HG03558 (cell line): ENCODE measurements at regions not wholly inside any gene's neighbourhood (a gene's known extent, or its start where the extent isn't known, plus 50 kb on each side); places are given as distances from the start of the nearest gene placed in this dataset.

ENCODE experiments used
- ATAC-seq: cut with Tn5 transposase; IDR thresholded peaks from one replicate; pipeline ENCODE4 v1.9.1; 2021; ENCODE audit warnings: moderate number of reproducible peaks; ENCODE audit not compliant: unreplicated experiment; ENCODE audit errors: extremely low read depth

DNA sequence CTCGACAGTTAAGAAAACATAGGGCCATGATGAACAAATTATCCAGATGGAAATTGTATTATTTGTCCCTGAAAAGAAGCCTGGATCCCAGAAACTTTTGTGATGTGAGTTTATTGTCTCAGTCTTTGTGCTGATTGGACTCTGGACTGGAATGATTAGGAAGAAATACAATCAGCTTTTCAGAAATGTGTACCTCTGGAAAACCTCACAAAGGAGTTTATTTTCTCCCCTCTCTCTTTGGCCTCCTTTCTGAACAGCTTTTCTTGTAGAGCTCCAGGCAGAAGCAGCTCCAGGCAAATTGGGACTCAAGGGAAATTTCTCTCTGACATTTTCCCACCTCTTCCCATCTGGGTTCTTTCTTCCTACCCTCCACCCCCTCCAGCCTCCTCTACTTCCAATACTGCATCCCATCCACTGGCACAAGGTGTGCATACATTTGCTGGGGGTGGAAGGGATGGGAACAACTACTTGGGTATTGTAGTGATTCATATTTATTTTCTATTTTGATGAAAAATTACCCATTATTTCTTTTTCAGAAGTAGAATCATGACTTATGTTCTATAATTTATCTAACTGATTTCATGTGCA lies 119.7 kb downstream of the CD47 start:
- no peak for ATAC-seq

DNA sequence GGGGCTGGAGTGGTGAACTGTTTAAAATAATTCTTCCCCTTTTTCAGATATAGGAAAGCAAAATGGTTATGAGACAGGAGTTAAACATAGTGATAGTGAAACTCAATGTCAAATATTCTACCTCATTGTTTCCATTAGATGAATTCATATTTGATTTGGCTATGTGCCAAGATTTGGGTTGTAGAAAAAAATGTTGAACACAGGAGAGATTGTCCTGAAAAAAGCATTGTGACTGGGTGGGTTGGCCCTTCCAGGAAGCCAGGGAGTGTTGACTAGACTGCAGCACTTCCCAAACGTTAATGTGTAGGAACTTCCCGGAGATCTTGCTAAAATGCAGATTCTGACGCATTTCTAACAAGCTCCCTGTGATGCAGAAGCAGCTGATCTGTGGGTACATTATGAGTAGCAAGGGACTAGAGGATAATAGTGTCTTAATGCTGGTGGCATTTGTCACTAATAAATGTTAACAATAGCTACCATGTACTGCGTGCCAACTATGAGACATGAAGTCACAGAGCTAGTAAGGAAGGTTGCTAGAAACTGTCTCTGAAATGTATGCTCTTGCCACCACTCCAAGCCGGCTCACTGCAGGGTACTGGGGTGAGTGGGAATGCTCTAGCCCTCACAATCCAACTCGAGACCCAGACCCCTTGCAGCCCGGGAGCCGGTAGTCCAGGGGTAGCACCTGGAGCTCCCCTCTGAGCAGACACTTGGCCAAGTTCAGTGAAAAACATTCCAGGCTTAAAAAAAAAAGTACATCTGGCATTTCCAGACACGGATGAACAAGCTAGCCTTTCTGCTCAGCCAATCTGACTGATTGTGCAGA lies 120.6 kb downstream of the CD47 start:
- no peak for ATAC-seq

DNA sequence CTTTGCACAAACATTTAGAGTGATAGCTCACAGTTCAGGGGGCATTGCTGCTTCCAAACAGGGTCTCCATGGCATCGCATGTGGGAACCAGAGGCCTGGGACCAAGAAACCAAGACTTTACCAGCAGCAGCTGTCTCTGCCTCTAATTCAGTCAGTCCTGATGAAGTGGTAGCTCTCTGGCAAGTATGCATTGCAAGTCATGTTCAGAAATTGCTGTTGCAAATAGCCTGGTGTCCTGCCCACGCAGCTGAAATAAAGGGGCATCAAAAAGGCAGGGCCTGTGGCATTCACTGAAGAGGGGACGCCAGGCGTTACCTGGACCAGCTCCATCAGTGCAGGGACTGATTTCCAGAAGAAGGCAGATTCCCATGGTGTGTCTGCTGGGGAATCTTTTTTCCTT lies 121.3 kb downstream of the CD47 start:
- no peak for ATAC-seq

DNA sequence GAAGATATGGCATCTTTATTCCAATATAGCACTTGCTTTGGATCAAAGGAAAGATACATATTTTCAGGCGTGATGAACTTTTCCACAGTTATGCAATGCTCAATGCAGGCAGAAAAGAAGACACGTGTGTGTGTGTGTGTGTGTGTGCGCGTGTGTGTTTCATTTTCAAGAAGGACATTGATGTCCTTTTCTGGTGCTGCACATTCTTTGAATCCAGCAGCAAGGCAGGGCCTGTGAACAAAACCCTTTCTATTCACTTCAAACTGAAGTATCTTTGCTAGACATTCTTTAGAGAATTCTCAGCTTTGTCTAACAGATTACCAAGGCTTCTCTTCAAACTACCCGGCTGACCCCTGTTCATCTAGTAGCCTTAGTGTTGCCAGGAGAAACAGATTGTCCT lies 124.6 kb downstream of the CD47 start:
- no peak for ATAC-seq

DNA sequence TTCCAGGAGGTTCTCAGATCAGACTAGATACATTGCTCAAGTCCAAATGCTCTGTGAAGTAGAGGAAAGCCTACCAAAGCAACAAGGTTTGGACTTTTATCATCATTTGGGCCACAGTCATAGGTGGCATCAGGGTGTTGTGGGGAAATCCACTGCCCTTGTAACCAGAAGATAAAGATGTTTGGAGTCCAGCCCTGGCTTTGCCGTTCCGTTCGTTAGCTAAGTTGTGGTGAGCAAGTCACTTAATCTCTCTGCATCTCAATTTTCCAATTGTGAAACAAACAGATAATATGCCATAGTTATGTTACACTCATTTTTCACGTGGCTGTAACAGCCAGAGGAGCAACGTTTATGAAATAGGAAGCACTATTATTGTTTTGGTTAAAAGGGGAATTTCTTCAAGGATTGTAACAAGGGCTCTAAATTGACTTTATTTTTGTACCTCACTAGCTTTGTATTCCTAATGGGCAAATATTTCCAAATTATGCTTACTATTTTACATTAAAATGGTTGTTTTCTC lies 125.6 kb downstream of the CD47 start:
- no peak for ATAC-seq

DNA sequence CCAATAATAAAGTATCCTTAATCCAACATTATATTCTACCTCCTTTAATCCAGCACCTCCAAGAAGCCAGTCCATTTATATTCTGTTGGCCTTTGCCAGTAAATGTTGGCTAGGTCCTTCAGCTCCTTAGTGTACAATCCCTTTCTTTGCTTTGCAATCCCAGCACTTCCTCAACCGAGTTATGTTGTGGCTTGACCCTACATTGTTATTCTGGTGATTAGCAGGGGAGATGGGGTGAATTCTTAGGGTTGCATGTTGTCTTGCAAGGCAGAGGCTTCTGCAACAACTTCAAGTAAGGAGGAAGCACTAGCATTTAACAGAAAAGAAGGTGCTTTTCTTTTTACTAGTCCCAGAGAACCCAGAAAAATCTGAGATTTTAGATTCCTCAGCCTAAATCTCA lies 127.2 kb downstream of the CD47 start:
- ATAC-seq, result no peak

DNA sequence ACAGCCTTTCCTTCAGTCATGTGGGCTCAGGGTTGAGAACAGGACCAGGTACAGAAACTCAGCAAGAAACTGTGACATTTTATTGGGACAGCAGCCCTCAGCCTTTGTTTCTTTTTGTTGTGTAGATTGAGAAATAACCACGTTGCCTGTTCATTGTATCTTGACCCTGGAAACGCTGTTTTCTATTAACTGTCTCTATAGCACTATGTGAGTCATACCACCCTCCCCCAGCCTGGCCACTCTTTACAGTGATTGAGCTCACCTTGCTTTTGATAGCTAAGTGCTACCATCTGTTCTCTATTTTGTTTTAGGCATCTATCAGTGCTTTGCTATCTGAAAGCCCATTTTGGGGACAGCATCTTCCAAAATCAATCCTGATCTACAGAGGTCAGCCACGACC lies 127.9 kb downstream of the CD47 start:
- ATAC-seq, result no peak

DNA sequence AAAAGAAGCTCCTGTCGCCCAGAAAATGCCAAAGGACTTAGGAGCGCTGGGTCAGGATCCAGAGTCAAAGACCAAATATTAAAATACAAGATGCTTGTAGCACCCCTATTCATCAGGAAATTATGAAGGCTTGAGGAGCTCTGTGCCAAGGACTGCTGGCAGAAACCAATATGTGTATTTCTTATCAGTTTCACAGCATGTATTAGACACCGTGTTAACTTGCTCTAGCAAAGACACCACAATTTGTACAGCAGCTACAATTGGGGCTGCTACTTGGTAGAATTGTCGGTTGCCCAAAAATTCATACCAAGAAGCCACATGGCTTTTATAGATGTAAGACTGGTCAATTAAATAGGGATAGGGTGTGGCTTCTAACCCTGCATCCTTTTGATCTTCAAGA lies 128.8 kb downstream of the CD47 start:
- no peak for ATAC-seq

DNA sequence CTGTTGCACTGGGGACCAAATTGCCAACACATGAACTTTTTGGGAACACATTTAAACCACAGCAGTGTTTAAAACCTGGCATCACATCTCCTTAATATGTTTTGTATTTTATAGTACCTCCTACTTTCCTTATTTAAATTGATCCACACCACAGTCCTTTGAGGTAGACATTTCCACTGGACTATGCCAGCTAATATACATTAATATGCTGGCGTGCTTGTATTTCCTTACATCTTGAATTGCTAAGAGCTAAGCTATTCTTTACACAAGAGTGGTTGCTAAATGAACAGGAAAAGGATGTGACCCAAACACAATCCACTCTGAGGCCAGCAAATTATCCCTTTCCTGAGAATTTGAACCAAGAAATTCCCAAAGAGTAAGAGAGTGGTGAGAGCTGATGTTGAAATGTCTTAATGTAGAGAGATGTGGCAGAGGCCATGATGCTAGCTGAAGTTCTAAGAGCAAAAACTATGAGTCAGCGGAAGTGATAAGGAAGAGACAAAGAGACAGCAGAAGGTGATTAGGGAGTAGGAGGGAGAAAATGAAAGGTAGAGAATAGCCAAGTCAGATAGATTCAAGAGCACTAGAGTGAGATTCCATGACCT lies 131.2 kb downstream of the CD47 start:
- no peak for ATAC-seq

DNA sequence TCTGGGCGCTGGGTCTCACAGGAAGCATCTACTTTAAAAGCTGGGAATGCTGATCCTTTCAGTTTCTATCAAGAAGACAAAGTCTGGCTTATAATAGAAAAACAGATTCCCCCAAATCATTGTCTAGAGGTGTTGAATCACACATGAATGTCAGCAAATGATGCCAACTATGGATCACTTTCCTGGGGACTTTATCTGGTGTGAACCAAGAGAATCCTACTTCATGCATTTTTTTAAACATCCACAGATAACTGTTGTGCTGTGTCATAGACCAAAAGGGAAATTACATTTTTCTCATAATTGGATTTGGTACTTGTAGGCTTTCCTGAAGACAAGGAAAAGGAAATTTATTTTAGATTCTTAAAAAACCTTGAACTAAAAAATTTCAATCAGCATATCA lies 132.7 kb downstream of the CD47 start:
- ATAC-seq, result no peak

DNA sequence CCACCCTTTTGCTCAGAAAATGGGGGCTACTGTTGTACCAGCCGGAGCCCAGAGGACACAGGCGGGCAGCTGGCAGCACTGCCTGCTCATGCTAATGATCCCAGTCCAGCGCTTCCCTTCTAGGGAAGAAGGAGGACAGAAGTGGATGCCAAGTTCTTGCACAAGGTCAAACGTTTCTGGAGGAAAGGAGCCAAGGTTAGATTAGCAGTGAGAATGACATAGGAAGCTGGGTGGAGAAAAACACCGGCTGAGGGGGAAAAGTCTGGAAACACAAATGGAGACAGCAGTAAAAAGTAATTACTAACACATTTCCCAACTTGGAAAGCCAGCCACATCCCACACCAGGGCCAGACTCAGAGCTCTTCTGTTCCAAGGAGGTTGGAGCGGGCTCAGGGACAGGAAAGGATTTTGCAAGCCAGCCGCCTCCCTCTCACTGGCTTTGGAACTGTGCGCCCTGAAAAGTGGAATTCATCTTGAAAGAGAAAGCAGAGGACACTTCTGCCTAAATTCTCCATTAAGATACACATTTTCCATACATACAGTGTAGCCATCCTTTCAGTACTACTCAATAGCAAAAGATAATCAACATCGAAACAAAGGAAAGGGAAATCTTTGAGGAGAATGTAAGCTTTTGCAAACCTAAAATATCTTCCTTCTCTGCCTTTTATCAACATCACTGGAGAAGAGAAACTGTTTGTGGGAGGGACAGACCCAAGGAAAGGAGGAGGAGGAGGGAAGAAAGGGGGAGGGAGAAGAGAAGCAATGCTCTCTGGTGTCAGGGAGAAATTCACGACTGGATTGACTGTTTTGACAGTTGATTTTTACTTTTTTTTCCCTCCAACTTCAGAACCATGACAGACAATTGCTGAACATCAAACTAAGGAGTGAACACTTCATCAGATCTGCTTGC lies 133.6 kb downstream of the CD47 start:
- no peak for ATAC-seq

DNA sequence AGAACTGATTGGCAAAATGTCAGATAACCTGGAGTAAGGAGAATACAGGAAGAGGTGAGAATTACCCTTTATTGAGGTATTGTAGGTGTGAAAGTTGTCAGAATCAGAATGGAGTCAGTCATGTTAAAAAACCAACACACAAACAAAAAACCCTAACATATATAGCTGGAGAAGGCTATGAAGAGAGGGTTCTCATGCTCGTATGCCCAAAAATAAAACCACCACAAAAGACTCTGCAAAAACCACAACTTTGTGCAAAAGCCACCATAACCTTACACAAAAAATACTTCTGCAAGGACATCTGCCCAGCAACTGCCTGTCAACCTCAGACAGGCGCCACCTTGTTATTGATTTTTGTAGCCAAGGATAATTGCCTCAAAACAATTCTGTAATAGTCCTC lies 136.0 kb downstream of the CD47 start:
- ATAC-seq, result no peak

DNA sequence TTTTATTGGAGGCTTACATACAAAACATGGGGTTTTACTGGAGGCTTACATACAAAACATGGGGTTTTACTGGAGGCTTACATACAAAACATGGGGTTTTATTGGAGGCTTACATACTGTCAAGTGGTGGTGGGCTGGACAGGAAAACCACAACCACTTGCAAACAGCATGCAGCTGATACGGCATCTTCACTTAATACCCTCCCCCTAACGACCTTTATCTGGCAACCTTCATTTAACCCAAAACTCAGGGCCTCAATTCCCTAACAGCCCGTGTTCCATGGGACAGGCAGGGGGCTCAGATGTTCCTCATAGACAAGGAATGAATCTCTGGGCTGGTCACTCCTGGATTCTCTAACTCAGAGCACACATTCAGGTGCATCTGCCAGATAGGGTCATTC lies 137.1 kb downstream of the CD47 start:
- no peak for ATAC-seq

DNA sequence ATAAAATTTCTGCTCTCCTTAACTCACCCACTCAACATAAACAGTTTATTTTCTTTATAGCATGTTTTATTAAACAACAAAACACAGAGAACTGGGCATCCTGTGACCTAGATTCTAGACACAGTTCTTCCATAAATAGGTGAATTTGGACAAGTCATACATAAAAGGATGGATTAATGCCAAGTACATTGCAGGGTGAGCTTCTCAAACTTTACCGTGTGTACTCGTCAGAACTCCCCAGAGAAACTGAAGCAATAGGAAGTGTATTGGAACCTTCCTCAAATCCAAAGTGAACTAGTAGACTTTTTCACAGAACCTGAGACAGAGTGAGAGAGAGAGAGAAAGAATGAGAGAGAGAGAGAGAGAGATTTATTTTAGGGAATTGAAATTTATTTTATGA lies 139.7 kb downstream of the CD47 start:
- no peak for ATAC-seq

DNA sequence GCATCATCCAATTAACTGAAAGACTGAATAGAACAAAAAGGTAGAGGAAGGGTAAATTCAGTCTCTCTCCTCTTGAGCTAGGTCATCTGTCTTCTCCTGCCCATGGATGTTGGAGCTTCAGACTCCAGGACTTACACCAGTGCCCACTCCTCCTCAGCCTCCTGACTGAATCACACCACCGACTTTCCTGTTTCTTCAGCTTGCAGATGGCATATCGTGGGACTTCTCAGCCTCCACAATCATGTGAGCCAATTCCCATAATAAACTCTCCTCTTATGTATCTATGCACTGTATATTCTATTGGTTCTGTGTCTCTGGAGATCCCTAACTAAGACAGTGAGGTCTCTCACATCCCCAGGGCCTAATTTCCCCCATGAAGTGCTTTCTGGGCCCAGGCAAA lies 140.4 kb downstream of the CD47 start:
- ATAC-seq, result no peak

DNA sequence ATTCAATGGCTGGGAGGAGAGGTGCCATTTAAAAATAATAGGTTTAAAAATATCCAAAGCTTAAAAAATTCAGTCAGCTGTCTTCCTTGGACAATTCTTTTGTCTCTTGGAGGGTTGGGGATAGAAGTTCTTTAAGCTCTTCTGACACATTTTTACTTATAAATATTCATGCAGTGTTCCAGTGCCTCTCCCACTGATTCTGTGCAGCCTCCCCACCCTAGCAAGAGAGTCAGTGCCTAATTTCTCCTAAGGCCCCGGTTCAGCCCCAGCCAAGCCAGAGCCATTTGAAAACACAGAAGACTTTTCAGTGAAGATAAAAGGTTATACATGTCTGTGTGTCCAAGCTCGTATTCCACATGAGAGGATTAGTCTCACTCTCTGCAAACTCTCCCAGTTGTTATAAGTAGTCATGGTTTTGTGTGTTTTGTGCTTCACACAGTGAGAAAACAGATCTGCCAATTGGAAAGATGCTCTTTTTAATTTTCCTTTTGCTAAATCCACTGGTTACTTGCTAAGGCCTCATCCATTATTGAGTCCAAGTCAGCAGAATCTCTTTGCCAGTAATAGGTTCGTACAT lies 141.3 kb downstream of the CD47 start:
- no peak for ATAC-seq

DNA sequence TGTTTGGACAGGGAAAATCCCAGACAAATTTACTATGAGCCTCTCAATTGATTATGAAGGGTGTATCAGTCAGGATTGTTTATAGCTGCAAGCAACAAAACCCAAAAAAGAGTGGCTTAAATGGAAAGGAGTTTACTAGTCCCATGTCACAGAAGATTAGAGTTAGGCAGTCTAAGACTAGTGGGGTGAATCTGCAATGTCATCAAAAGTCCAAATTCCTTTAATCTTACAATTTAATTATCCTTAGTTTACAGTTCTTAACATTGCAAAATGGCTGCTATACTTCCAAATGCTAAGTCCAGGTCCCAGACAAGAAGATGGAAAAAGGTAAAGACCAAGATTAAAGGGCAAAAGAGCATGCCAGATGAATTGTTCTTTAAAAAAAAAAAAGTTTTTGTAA lies 143.6 kb downstream of the CD47 start:
- no peak for ATAC-seq

DNA sequence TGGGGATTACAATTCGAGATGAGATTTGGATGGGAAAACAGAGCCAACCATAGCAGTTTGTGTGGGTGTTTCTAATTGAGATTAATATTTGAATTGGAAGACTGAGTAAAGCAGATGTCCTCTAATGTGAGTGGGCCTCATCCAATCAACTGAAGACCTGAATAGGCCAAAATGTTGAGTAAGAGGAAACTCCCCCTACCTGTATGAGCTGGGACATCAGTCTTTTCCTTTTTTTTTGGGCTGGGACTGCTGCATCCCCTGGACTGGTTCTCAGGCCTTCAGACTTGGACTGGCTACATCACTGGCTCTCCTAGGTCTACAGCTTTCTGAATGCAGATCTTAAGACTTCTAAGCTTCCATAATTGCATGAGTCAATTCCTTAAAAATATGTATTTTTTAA lies 144.1 kb downstream of the CD47 start:
- no peak for ATAC-seq

DNA sequence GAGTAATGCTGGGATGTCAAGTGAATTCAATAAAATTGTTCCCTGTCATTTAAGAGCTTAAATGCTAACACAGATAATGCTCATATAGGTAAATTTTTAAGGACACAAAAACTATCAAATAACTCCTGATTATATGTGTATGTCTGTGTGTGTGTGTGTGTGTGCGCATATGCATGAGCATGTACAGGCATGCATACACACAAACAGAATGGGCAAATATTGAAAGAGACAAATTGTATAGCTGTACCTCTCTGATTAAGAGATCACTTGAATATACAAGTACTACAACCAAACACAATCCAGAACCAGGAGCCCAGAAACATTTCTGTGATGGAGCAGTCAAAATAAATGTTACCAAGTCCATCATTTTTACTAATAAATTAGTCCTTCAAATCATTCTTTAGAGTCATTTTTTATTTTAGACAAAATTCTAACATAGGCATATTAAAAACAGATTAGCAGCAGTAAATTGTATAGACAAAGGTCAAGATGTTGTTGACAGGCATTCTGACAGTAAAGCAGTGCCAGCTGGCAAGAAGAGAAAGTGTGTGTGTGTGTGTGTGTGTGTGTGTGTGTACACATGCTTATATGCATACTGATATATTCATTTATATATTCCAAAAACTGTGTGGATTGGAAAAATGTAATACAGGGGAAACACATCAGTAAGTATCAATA lies 145.3 kb downstream of the CD47 start:
- no peak for ATAC-seq
